Ishikawa (cell line): ENCODE measurements at regions not wholly inside any gene's neighbourhood (a gene's known extent, or its start where the extent isn't known, plus 50 kb on each side); places are given as distances from the start of the nearest gene placed in this dataset.

Source experiments
- CEBPB ChIP-seq: IDR thresholded peaks from 2 replicates; pipeline ENCODE4 v1.6.1; 2012
- CREB1 ChIP-seq: IDR thresholded peaks from 2 replicates; pipeline ENCODE4 v1.6.1; 2012; ENCODE audit warnings: low read depth
- EGR1 ChIP-seq: IDR thresholded peaks from 2 replicates; pipeline ENCODE4 v1.6.1; 2012
- EP300 ChIP-seq: IDR thresholded peaks from 2 replicates; pipeline ENCODE4 v1.6.1; 2012; ENCODE audit warnings: borderline replicate concordance
- FOXM1 ChIP-seq: IDR thresholded peaks from 2 replicates; pipeline ENCODE4 v1.6.1; 2012; ENCODE audit warnings: low read depth, borderline replicate concordance
- NFIC ChIP-seq: IDR thresholded peaks from 2 replicates; pipeline ENCODE4 v1.6.1; 2012
- RAD21 ChIP-seq: IDR thresholded peaks from 2 replicates; pipeline ENCODE4 v1.6.1; 2012; ENCODE audit warnings: low read depth
- TAF1 ChIP-seq: IDR thresholded peaks from 2 replicates; pipeline ENCODE4 v1.6.1; 2012; ENCODE audit warnings: low read depth, mild to moderate bottlenecking
- TCF12 ChIP-seq: IDR thresholded peaks from 2 replicates; pipeline ENCODE4 v1.6.1; 2012; ENCODE audit warnings: low read depth
- TEAD4 ChIP-seq: IDR thresholded peaks from 2 replicates; pipeline ENCODE4 v1.6.1; 2012
- YY1 ChIP-seq: IDR thresholded peaks from 2 replicates; pipeline ENCODE4 v1.6.1; 2012; ENCODE audit warnings: low read depth
- ZBTB7A ChIP-seq: IDR thresholded peaks from 2 replicates; pipeline ENCODE4 v1.6.1; 2012; ENCODE audit warnings: low read depth
- TF ChIP-seq, protein P1 (sequence below): IDR thresholded peaks from 2 replicates; pipeline ENCODE4 v1.6.1; 2012; ENCODE audit warnings: low read depth, mild to moderate bottlenecking
- TF ChIP-seq, protein P2 (sequence below): IDR thresholded peaks from 2 replicates; pipeline ENCODE4 v1.6.1; 2012
- TF ChIP-seq, protein P3 (sequence below): IDR thresholded peaks from 2 replicates; pipeline ENCODE4 v1.6.1; 2012

DNA sequence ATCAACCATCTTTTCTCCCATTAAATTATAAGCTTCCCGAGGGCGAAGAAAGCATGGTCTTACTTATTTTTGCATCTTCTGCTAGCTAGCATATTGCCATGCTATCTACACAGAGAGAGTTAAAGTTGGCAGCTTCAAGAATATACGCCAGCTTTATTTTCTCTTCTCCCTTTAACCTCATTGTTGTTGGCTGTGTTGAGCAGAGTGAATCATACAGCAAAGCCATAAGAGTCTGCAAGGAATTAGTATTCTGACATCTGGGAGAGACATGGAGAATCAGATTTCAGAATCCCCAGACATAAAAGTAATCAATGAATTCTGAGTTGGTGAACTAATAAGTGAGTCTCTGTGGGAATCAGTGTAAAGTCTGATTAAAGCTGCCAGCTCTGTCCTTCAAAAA is 649.6 kb upstream of the PTBP2 start:
- TF ChIP-seq EGR1, result no peak
- TF ChIP-seq, protein P1, sequence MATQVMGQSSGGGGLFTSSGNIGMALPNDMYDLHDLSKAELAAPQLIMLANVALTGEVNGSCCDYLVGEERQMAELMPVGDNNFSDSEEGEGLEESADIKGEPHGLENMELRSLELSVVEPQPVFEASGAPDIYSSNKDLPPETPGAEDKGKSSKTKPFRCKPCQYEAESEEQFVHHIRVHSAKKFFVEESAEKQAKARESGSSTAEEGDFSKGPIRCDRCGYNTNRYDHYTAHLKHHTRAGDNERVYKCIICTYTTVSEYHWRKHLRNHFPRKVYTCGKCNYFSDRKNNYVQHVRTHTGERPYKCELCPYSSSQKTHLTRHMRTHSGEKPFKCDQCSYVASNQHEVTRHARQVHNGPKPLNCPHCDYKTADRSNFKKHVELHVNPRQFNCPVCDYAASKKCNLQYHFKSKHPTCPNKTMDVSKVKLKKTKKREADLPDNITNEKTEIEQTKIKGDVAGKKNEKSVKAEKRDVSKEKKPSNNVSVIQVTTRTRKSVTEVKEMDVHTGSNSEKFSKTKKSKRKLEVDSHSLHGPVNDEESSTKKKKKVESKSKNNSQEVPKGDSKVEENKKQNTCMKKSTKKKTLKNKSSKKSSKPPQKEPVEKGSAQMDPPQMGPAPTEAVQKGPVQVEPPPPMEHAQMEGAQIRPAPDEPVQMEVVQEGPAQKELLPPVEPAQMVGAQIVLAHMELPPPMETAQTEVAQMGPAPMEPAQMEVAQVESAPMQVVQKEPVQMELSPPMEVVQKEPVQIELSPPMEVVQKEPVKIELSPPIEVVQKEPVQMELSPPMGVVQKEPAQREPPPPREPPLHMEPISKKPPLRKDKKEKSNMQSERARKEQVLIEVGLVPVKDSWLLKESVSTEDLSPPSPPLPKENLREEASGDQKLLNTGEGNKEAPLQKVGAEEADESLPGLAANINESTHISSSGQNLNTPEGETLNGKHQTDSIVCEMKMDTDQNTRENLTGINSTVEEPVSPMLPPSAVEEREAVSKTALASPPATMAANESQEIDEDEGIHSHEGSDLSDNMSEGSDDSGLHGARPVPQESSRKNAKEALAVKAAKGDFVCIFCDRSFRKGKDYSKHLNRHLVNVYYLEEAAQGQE, result no peak
- TF ChIP-seq CEBPB, result no peak
- no peak for TF ChIP-seq RAD21
- TF ChIP-seq ZBTB7A, result no peak
- no peak for TF ChIP-seq EP300
- TF ChIP-seq, protein P2, sequence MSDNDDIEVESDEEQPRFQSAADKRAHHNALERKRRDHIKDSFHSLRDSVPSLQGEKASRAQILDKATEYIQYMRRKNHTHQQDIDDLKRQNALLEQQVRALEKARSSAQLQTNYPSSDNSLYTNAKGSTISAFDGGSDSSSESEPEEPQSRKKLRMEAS, result no peak
- no peak for TF ChIP-seq NFIC
- no peak for TF ChIP-seq FOXM1
- TF ChIP-seq TAF1, result no peak
- no peak for TF ChIP-seq TCF12
- TF ChIP-seq, protein P3, sequence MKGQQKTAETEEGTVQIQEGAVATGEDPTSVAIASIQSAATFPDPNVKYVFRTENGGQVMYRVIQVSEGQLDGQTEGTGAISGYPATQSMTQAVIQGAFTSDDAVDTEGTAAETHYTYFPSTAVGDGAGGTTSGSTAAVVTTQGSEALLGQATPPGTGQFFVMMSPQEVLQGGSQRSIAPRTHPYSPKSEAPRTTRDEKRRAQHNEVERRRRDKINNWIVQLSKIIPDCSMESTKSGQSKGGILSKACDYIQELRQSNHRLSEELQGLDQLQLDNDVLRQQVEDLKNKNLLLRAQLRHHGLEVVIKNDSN, result no peak
- no peak for TF ChIP-seq TEAD4
- no peak for TF ChIP-seq CREB1
- no peak for TF ChIP-seq YY1

DNA sequence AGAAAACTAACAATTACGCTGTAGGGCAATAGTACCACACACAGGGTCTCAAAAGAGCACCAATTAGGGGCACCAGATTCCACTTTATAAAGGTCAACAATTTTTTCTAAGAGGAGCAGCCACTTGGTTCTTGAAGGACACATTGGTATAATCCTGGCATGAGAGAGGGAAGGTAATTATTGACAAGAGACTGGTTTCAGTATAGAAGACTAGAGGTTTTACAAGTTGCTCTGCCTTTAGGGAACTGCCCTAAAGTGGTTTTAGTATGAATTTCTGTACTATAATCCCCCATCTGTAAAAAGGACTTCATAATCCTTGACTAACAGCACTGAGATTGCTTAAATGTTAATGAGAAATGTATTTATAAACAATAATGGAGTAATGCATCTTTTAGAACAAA is 648.5 kb upstream of the PTBP2 start:
- no peak for TF ChIP-seq EGR1
- no peak for TF ChIP-seq CREB1

DNA sequence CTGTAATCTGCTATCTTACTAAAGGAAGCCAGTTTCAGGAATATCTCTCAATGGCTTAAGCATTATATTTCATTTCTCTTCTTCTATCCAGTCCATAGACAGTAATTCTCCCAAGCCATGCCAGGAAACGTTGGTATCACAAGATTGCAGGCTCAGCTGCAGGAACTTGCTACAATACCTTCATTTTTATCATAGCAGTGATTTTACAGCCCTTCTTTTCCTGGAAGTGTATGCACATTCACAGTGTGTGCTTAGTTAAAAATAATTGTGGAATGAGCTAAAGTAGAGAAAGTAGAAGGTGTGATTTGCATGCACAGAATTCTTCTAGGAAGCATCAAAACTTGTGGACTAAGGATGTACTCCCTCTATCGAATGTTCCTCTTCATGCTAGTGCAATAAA is 647.2 kb upstream of the PTBP2 start:
- TF ChIP-seq, protein P3, result no peak
- TF ChIP-seq TAF1 (no peak), ZBTB7A (no peak), YY1 (no peak), RAD21 (no peak), CREB1 (no peak), TEAD4 (no peak)
- TF ChIP-seq, protein P1, result no peak
- TF ChIP-seq, protein P2, result no peak

DNA sequence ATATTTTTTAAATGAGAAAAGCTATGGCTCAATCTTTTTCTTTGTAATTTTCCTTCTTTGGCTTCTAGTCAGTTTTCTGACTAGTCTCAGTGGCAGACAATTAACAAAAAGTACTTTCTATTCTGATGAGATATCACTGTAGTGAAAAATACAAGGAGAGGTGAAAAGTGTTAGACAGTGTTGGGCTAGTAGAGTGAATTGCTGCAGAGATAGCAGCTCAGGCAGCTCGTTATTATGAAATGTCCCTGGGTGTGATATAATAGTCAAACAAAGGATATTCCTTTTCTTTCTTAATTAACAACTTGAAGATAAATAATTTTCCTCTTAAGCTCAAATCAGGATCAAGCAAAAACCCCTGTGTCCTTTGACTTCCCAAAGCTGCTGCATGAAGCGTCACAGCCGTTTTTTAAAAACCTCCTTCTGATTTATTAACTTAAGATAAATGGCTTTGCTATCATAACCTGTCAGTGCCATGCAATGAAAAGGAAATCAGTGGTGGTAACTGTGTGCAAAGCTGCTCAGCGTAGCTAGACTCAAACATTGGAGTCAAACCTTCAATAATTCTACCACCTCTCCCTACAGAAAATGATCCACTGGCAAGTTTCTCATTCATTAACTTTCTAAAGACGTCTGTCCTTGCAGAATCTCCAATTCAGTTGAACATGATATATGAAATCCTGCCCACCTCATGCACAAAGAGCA is 646.6 kb upstream of the PTBP2 start:
- TF ChIP-seq YY1 (no peak), CEBPB (no peak), TEAD4 (no peak), RAD21 (no peak), TAF1 (no peak), CREB1 (no peak), ZBTB7A (no peak), EP300 (no peak), NFIC (no peak), FOXM1 (no peak)
- TF ChIP-seq, protein P3, result no peak
- TF ChIP-seq, protein P1, result no peak
- TF ChIP-seq, protein P2, result no peak
